DOHH2 (cell line): ENCODE measurements at regions not wholly inside any gene's neighbourhood (a gene's known extent, or its start where the extent isn't known, plus 50 kb on each side); places are given as distances from the start of the nearest gene placed in this dataset.
A peak's percentile ranks its signal among the peaks of the same experiment; 100 is the strongest.

ENCODE experiments used
- H3F3A ChIP-seq: fragments of 200-600 bp; sonication (generic), shearing (Covaris generic); 2 replicates; pipeline ENCODE4 v1.6.0; 2016; ENCODE audit warnings: antibody characterized with exemption, mild to moderate bottlenecking; ENCODE audit not compliant: control insufficient read depth, insufficient read depth
- H3K27ac ChIP-seq: fragments of 200-600 bp; sonication (generic); 2 replicates; pipeline ENCODE4 v1.5.1; 2014; ENCODE audit warnings: low read depth, mild to moderate bottlenecking, low read length, moderate library complexity
- H3K27me3 ChIP-seq: fragments of 200-600 bp; sonication (generic); 2 replicates; pipeline ENCODE4 v1.6.1; 2014; ENCODE audit warnings: mild to moderate bottlenecking, low read length, mixed read lengths; ENCODE audit not compliant: control insufficient read depth
- H3K36me3 ChIP-seq: fragments of 200-600 bp; sonication (generic); 2 replicates; pipeline ENCODE4 v1.6.1; 2014; ENCODE audit warnings: mild to moderate bottlenecking, low read length, moderate library complexity, mixed read lengths; ENCODE audit not compliant: control insufficient read depth
- H3K4me1 ChIP-seq: fragments of 200-600 bp; sonication (generic); 2 replicates; pipeline ENCODE4 v1.6.1; 2014; ENCODE audit warnings: mild to moderate bottlenecking, low read length, mixed read lengths; ENCODE audit not compliant: control insufficient read depth
- H3K4me2 ChIP-seq: fragments of 200-600 bp; sonication (generic); 2 replicates; pipeline ENCODE4 v1.6.0; 2014; ENCODE audit warnings: mild to moderate bottlenecking, low read length, moderate library complexity
- H3K4me3 ChIP-seq: fragments of 200-600 bp; sonication (generic); 2 replicates; pipeline ENCODE4 v1.5.1; 2014; ENCODE audit warnings: mild to moderate bottlenecking, low read length, mixed read lengths
- H3K79me2 ChIP-seq: fragments of 200-600 bp; sonication (generic); 2 replicates; pipeline ENCODE4 v1.6.1; 2014; ENCODE audit warnings: mild to moderate bottlenecking, low read length, mixed read lengths; ENCODE audit not compliant: control insufficient read depth
- H3K9me2 ChIP-seq: fragments of 200-600 bp; sonication (generic); replicated peaks from 2 replicates; pipeline ENCODE4 v1.6.1; 2014; ENCODE audit warnings: mild to moderate bottlenecking, low read length, mixed read lengths; ENCODE audit not compliant: control insufficient read depth
- H3K9me3 ChIP-seq: fragments of 200-600 bp; sonication (generic); 2 replicates; pipeline ENCODE4 v1.6.1; 2014; ENCODE audit warnings: antibody characterized with exemption, low read length, mixed read lengths; ENCODE audit not compliant: control insufficient read depth, insufficient read depth
- H4K20me1 ChIP-seq: fragments of 200-600 bp; sonication (generic); 2 replicates; pipeline ENCODE4 v1.6.0; 2014; ENCODE audit warnings: low read depth, mild to moderate bottlenecking, antibody characterized with exemption, low read length, moderate library complexity; ENCODE audit not compliant: control insufficient read depth, insufficient read depth
- EZH2phosphoT487 ChIP-seq: fragments of 200-600 bp; sonication (generic); IDR thresholded peaks from 2 replicates; pipeline ENCODE4 v1.6.1; 2017; ENCODE audit warnings: borderline replicate concordance, mild to moderate bottlenecking, antibody characterized with exemption, low read length, moderate library complexity, mixed read lengths
- TF ChIP-seq, protein P1 (sequence below): fragments of 200-600 bp; sonication (generic); IDR thresholded peaks from one replicate; pipeline ENCODE4 v1.5.1; 2014; ENCODE audit warnings: antibody characterized with exemption, mild to moderate bottlenecking, low read depth, low read length; ENCODE audit not compliant: poor library complexity, severe bottlenecking

DNA sequence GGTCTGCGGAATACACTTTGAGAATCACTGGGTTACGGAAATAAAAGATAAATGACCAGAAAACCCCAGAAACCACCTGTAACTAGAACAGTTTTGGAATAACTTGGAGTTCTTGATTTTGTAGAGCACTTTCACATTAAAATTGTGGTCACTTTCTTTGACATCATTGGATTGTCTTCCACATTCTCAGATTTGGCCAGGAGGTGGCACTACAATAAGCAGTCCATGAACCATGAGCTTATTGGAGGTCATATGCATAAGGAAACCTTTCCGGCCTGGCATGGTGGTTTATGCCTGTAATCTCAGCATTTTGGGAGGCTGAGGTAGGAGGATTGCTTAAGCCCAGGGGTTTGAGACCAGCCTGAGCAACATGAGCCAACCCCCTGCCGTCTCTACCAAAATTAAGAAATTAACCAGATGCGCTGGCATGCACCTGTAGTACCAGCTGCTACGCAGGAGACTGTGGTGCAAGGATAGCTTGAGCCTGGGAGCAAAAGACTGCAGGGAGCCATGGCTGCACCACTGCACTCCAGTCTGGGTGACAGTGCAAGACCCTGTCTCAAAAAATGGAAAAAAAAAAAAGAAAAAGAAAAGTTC lies 107.7 kb upstream of the CAND1 start:
- Histone ChIP-seq H3K4me2 (no peak overlapping the region), H3K9me2 (no peaks in the 10 kb centered on the region), H3K9me3 (no peaks in the 10 kb centered on the region), H3K4me1 (no peaks in the 10 kb centered on the region), H3K27me3 (no peaks in the 10 kb centered on the region), H4K20me1 (no peaks in the 10 kb centered on the region), H3K36me3 (no peaks in the 10 kb centered on the region), H3K27ac (no peak overlapping the region), H3K79me2 (no peaks in the 10 kb centered on the region), H3F3A (no peaks in the 10 kb centered on the region), H3K4me3 (no peak overlapping the region)
- TF ChIP-seq, protein P1, sequence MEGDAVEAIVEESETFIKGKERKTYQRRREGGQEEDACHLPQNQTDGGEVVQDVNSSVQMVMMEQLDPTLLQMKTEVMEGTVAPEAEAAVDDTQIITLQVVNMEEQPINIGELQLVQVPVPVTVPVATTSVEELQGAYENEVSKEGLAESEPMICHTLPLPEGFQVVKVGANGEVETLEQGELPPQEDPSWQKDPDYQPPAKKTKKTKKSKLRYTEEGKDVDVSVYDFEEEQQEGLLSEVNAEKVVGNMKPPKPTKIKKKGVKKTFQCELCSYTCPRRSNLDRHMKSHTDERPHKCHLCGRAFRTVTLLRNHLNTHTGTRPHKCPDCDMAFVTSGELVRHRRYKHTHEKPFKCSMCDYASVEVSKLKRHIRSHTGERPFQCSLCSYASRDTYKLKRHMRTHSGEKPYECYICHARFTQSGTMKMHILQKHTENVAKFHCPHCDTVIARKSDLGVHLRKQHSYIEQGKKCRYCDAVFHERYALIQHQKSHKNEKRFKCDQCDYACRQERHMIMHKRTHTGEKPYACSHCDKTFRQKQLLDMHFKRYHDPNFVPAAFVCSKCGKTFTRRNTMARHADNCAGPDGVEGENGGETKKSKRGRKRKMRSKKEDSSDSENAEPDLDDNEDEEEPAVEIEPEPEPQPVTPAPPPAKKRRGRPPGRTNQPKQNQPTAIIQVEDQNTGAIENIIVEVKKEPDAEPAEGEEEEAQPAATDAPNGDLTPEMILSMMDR: peak; percentile 76
- TF ChIP-seq EZH2phosphoT487: no peak

- Histone ChIP-seq H3K4me3 (no peak overlapping the region), H3K27me3 (no peaks in the 10 kb centered on the region), H3K4me1 (no peaks in the 10 kb centered on the region), H4K20me1 (no peaks in the 10 kb centered on the region), H3K36me3 (no peaks in the 10 kb centered on the region), H3K79me2 (no peaks in the 10 kb centered on the region), H3K27ac (no peak overlapping the region), H3F3A (no peaks in the 10 kb centered on the region), H3K4me2 (no peak overlapping the region), H3K9me2 (no peaks in the 10 kb centered on the region), H3K9me3 (no peaks in the 10 kb centered on the region)
- TF ChIP-seq, protein P1: no peak
Observed at GRCh38 chr12:67173258-67173657, 95.9 kb upstream of the CAND1 start.

DNA sequence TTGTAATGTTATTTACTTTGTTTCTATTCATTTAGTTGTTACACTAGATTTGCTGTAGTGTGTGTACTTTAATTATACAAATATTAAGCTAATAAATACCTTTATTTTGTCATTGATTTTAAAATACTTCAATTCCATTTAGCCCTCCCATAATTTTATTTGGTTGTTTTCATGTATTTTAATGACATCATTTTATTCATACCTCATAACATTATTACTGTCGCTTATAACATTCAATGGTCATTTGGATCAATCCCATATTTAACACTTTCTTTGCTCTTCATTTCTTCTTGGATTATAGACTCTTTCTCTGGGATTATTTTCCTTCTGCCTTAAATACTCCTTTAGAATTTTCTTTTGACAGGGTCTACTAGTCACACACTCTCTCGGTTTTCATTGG lies 86.6 kb upstream of the CAND1 start:
- Histone ChIP-seq H3K4me1 (no peaks in the 10 kb centered on the region), H3K9me3 (no peaks in the 10 kb centered on the region), H3K4me3 (no peak overlapping the region), H3K9me2 (no peaks in the 10 kb centered on the region), H3K79me2 (no peaks in the 10 kb centered on the region), H3K27ac (no peak overlapping the region), H3F3A (no peaks in the 10 kb centered on the region), H3K4me2 (no peak overlapping the region), H3K27me3 (peaks cover 7% of the 10 kb centered on the region; the same call in 1 of the 2 replicates), H3K36me3 (no peaks in the 10 kb centered on the region), H4K20me1 (no peaks in the 10 kb centered on the region)
- TF ChIP-seq EZH2phosphoT487: no peak
- TF ChIP-seq, protein P1: no peak
